Ovary (tissue), 7 donors: ENCODE measurements at regions not wholly inside any gene's neighbourhood (a gene's known extent, or its start where the extent isn't known, plus 50 kb on each side); places are given as distances from the start of the nearest gene placed in this dataset.
"Not testable (repeated sequence)": the region's sequence is repeated elsewhere in the genome, so short reads cannot be mapped to it uniquely, and the experiment has no call there.

ENCODE experiments used
- DNase-seq, 5 donors: peaks; one replicate each; pipeline ENCODE4 v3.0.0-alpha.2; 2019 to 2020
- H3K27ac ChIP-seq, 2 donors: fragments of 200-600 bp; one replicate each; pipeline versions ENCODE4 v1.5.1 to v1.8.0; 2019 to 2022
- H3K27me3 ChIP-seq: fragments of 200-600 bp; one replicate; pipeline ENCODE4 v1.8.0; 2022
- H3K36me3 ChIP-seq: fragments of 200-600 bp; sonication (generic); one replicate; pipeline ENCODE4 v1.5.1; 2019
- H3K4me1 ChIP-seq: one replicate; pipeline ENCODE4 v1.8.1; 2013; ENCODE audit warnings: mild to moderate bottlenecking, moderate library complexity; ENCODE audit not compliant: insufficient read depth
- H3K4me3 ChIP-seq: fragments of 200-600 bp; sonication (generic); one replicate; pipeline ENCODE4 v1.5.1; 2017
- H3K9me3 ChIP-seq, 2 donors: fragments of 200-600 bp in 1 of 2; sonication (generic) in 1 of 2; one replicate each; pipeline versions ENCODE4 v1.5.1 to v1.8.1; 2013 to 2019; ENCODE audit warnings: mild to moderate bottlenecking in 1 of 2, moderate library complexity in 1 of 2
- CTCF ChIP-seq, 3 donors: fragments of 450-650 bp in 2 of 3; fragments of 200-600 bp in 1 of 3; IDR thresholded peaks; one replicate each; pipeline versions ENCODE4 v1.5.1 to v1.8.0; 2016 to 2022; ENCODE audit warnings: antibody characterized with exemption in 3 of 3, mild to moderate bottlenecking in 1 of 3
- EP300 ChIP-seq: sonication (generic); formaldehyde crosslinking; IDR thresholded peaks from one replicate; pipeline ENCODE4 v1.6.1; 2017; ENCODE audit warnings: antibody characterized with exemption
- POLR2A ChIP-seq: fragments of 450-650 bp; IDR thresholded peaks from one replicate; pipeline ENCODE4 v1.6.1; 2017; ENCODE audit warnings: antibody characterized with exemption, mild to moderate bottlenecking, moderate library complexity
- WGBS, 3 donors: extraction: QIAGEN DNeasy Blood & Tissue Kit in 1 of 3; methylation state at CpG; one replicate each; pipeline versions ENCODE4 v1.1.5 to v1.1.7; 2013 to 2017; 5-methylcytosine and 5-hydroxymethylcytosine counted together
- intact Hi-C, 4 donors: fragments of 100-400 bp; cut with DNase I; formaldehyde crosslinking; loops; one replicate each; pipeline versions ENCODE4 v1.11.0 to v1.15.1; 2022 to 2023
- donor health status: DM: no; HTN: no; CAD: no; lungs with moderate emphysema.
- donor health status: DM: no; HTN: no; CAD: no.
- donor health status: Bipolar disorder and iron deficiency.
- donor health status: DM: no; HTN: no; CAD: no.
- donor health status: DM: yes; HTN: yes; CAD: no.

- DNase-seq = no peak
- WGBS, 3 donors = 47 to 63% (median 50%) methylated on average over 1 of the region's 1 CpG
- Histone ChIP-seq H3K4me1 (no peaks in the 10 kb centered on the region), H3K4me3 (no peak overlapping the region), H3K27me3 (no peaks in the 10 kb centered on the region), H3K36me3 (no peaks in the 10 kb centered on the region), H3K9me3 (no peaks in the 10 kb centered on the region), H3K27ac (no peak overlapping the region)
- TF ChIP-seq POLR2A = no peak
- TF ChIP-seq CTCF (IDR thresholded peaks at IDR 0.05) = no peak
- no peak for TF ChIP-seq EP300
- intact Hi-C loops = no loop called here
Measured at GRCh38 chr3:26292780-26293179, 329.8 kb upstream of the LRRC3B start.

- H3K4me1 ChIP-seq = no peaks in the 10 kb centered on the region
- no peaks in the 10 kb centered on the region for H3K36me3 ChIP-seq
- no peak for DNase-seq
- intact Hi-C loops = no loop called here
- H3K4me3 ChIP-seq = no peak overlapping the region
- TF ChIP-seq EP300 (no peak), POLR2A (no peak), CTCF (IDR thresholded peaks at IDR 0.05) (no peak)
- no peak overlapping the region for H3K27ac ChIP-seq
- H3K27me3 ChIP-seq = no peaks in the 10 kb centered on the region
- no peaks in the 10 kb centered on the region for H3K9me3 ChIP-seq
Measured at GRCh38 chr3:26293329-26293844, 329.2 kb upstream of the LRRC3B start.

- WGBS, 3 donors = 80 to 87% (median 86%) methylated on average over 5 of the region's 5 CpGs
- no peak overlapping the region for H3K27ac ChIP-seq
- no peaks in the 10 kb centered on the region for H3K27me3 ChIP-seq
- DNase-seq = no peak
- H3K4me3 ChIP-seq = no peak overlapping the region
- no peak for TF ChIP-seq POLR2A
- H3K36me3 ChIP-seq = no peaks in the 10 kb centered on the region
- no peaks in the 10 kb centered on the region for H3K9me3 ChIP-seq
- intact Hi-C loops = no loop called here
- H3K4me1 ChIP-seq = no peaks in the 10 kb centered on the region
Measured at GRCh38 chr3:26307192-26307591, 315.4 kb upstream of the LRRC3B start.

- no peak overlapping the region for H3K4me3 ChIP-seq
- no peak for TF ChIP-seq CTCF (IDR thresholded peaks at IDR 0.05)
- no peak for TF ChIP-seq POLR2A
- no peaks in the 10 kb centered on the region for H3K36me3 ChIP-seq
- no peak overlapping the region for H3K27ac ChIP-seq
- H3K9me3 ChIP-seq = no peaks in the 10 kb centered on the region
- no peak for DNase-seq
- no peaks in the 10 kb centered on the region for H3K27me3 ChIP-seq
- intact Hi-C loops = no loop called here
- no peaks in the 10 kb centered on the region for H3K4me1 ChIP-seq
- 12 to 18% (median 17%) methylated on average over 3 of the region's 3 CpGs for WGBS, 3 donors
Measured at GRCh38 chr3:26307787-26308186, 314.8 kb upstream of the LRRC3B start.

- Histone ChIP-seq H3K9me3 (no peaks in the 10 kb centered on the region), H3K4me1 (no peaks in the 10 kb centered on the region), H3K27me3 (no peaks in the 10 kb centered on the region), H3K36me3 (no peaks in the 10 kb centered on the region), H3K27ac (no peak overlapping the region), H3K4me3 (no peak overlapping the region)
- no peak for DNase-seq
- TF ChIP-seq EP300 (no peak), CTCF (IDR thresholded peaks at IDR 0.05) (no peak), POLR2A (no peak)
- WGBS, 3 donors = 83 to 87% (median 86%) methylated on average over 3 of the region's 3 CpGs
- intact Hi-C loops = no loop called here
Measured at GRCh38 chr3:26308454-26308853, 314.1 kb upstream of the LRRC3B start.

- intact Hi-C loops, H3K4me3 ChIP-seq, DNase-seq, H3K36me3 ChIP-seq, H3K9me3 ChIP-seq, H3K27ac ChIP-seq, H3K4me1 ChIP-seq, H3K27me3 ChIP-seq: not testable (repeated sequence)
- WGBS, 3 donors = 83 to 94% (median 90%) methylated on average over 1 of the region's 1 CpG
Measured at GRCh38 chr3:26309536-26309935, 313.0 kb upstream of the LRRC3B start.
